Natural killer cell (primary cell): ENCODE measurements at regions not wholly inside any gene's neighbourhood (a gene's known extent, or its start where the extent isn't known, plus 50 kb on each side); places are given as distances from the start of the nearest gene placed in this dataset.

ENCODE experiments used
- ATAC-seq, 3 donors: fragments of 150-1000 bp in 2 of 3; fragments of 200-7000 bp in 1 of 3; cut with Tn5 transposase; 1 replicate in 1 of 3; 2 replicates in 2 of 3; pipeline ENCODE4 v1.10.0; 2021; ENCODE audit warnings: mild to moderate bottlenecking in 2 of 3, moderate library complexity in 2 of 3
- DNase-seq, 2 donors: peaks; one replicate each; pipeline versions ENCODE4 v3.0.0 to v3.0.0-alpha.2; 2013 to 2021; ENCODE audit warnings: mixed read lengths in 1 of 2
- H3K27ac ChIP-seq: one replicate; pipeline ENCODE4 v1.5.1; 2013; ENCODE audit warnings: mild to moderate bottlenecking, low read length
- H3K27me3 ChIP-seq: one replicate; pipeline ENCODE4 v1.6.1; 2013; ENCODE audit warnings: low read length; ENCODE audit not compliant: control insufficient read depth, insufficient read depth
- H3K36me3 ChIP-seq: one replicate; pipeline ENCODE4 v1.6.1; 2013; ENCODE audit warnings: low read length; ENCODE audit not compliant: control insufficient read depth, insufficient read depth
- H3K4me1 ChIP-seq: one replicate; pipeline ENCODE4 v1.6.1; 2013; ENCODE audit warnings: low read length; ENCODE audit not compliant: control insufficient read depth, insufficient read depth
- H3K4me3 ChIP-seq: one replicate; pipeline ENCODE4 v1.5.1; 2013; ENCODE audit warnings: low read length
- H3K9me3 ChIP-seq: one replicate; pipeline ENCODE4 v1.6.1; 2013; ENCODE audit warnings: low read length; ENCODE audit not compliant: control insufficient read depth, insufficient read depth
- H3K27ac Mint-ChIP-seq, 2 donors: one replicate each; pipeline ENCODE4 v1.8.0; 2022; ENCODE audit warnings: mild to moderate bottlenecking in 2 of 2, mixed read lengths in 2 of 2, moderate library complexity in 1 of 2
- H3K27me3 Mint-ChIP-seq, 2 donors: one replicate each; pipeline ENCODE4 v1.8.0; 2022; ENCODE audit warnings: low read depth in 2 of 2, mixed read lengths in 2 of 2
- H3K36me3 Mint-ChIP-seq: one replicate; pipeline ENCODE4 v1.8.0; 2022; ENCODE audit warnings: mixed read lengths
- H3K4me1 Mint-ChIP-seq, 2 donors: one replicate each; pipeline ENCODE4 v1.8.0; 2022; ENCODE audit warnings: mixed read lengths in 2 of 2
- H3K4me3 Mint-ChIP-seq: one replicate; pipeline ENCODE4 v1.8.0; 2022; ENCODE audit warnings: mild to moderate bottlenecking, moderate library complexity, mixed read lengths
- H3K9me3 Mint-ChIP-seq, 2 donors: one replicate each; pipeline ENCODE4 v1.8.0; 2022; ENCODE audit warnings: mixed read lengths in 2 of 2
- CTCF ChIP-seq: fragments of 200-600 bp; IDR thresholded peaks from one replicate; pipeline ENCODE4 v1.8.0; 2022; ENCODE audit warnings: antibody characterized with exemption
- WGBS: methylation state at CpG from one replicate; pipeline ENCODE4 v1.1.7; 2013; ENCODE audit warnings: missing lambda C conversion rate; ENCODE audit not compliant: insufficient coverage; 5-methylcytosine and 5-hydroxymethylcytosine counted together
- intact Hi-C: fragments of 100-400 bp; cut with micrococcal nuclease; formaldehyde crosslinking; loops from one replicate; pipeline ENCODE4 v1.14.2; 2022

- DNase-seq: no peak
- no peak overlapping the region for H3K27ac ChIP-seq
- Mint-ChIP-seq H3K4me1 (no peaks in the 10 kb centered on the region), H3K9me3 (peaks cover 11 to 13% of the 10 kb centered on the region in 2 donors), H3K36me3 (no peaks in the 10 kb centered on the region), H3K4me3 (no peak overlapping the region), H3K27ac (no peak overlapping the region), H3K27me3 (no peaks in the 10 kb centered on the region)
- H3K9me3 ChIP-seq: no peaks in the 10 kb centered on the region
- intact Hi-C loops: no loop called here
- H3K27me3 ChIP-seq: no peaks in the 10 kb centered on the region
- TF ChIP-seq CTCF: no peak
- no peaks in the 10 kb centered on the region for H3K36me3 ChIP-seq
- H3K4me1 ChIP-seq: no peaks in the 10 kb centered on the region
- H3K4me3 ChIP-seq: no peak overlapping the region
- 87% methylated on average over 1 of the region's 2 CpGs for WGBS
- ATAC-seq: no peak
Measured at GRCh38 chr4:156321203-156321602, 367.5 kb upstream of the CTSO start.

GRCh38 chr4:156313497-156313896, 359.8 kb upstream of the CTSO start:
- WGBS: no CpG with 5 or more reads among the region's 2 CpGs
- Mint-ChIP-seq H3K27me3 (no peaks in the 10 kb centered on the region), H3K4me3 (no peak overlapping the region), H3K27ac (no peak overlapping the region), H3K36me3 (no peaks in the 10 kb centered on the region), H3K9me3 (peaks cover under 1 to 15% of the 10 kb centered on the region in 2 donors), H3K4me1 (no peaks in the 10 kb centered on the region)
- Histone ChIP-seq H3K36me3 (no peaks in the 10 kb centered on the region), H3K9me3 (no peaks in the 10 kb centered on the region), H3K4me1 (no peaks in the 10 kb centered on the region), H3K4me3 (no peak overlapping the region), H3K27me3 (no peaks in the 10 kb centered on the region), H3K27ac (no peak overlapping the region)
- ATAC-seq (no peak), DNase-seq (no peak)
- intact Hi-C loops: no loop called here
- no peak for TF ChIP-seq CTCF

GRCh38 chr4:156312261-156312847, 358.7 kb upstream of the CTSO start:
- ATAC-seq (no peak), DNase-seq (no peak)
- H3K27me3 ChIP-seq: no peaks in the 10 kb centered on the region
- no peak for TF ChIP-seq CTCF
- H3K36me3 ChIP-seq: no peaks in the 10 kb centered on the region
- no peak overlapping the region for H3K27ac Mint-ChIP-seq
- 13% methylated on average over 2 of the region's 3 CpGs for WGBS
- H3K9me3 Mint-ChIP-seq: peaks cover 0 to 15% of the 10 kb centered on the region in 2 donors
- H3K4me1 ChIP-seq: no peaks in the 10 kb centered on the region
- no peak overlapping the region for H3K27ac ChIP-seq
- no peaks in the 10 kb centered on the region for H3K27me3 Mint-ChIP-seq
- no peaks in the 10 kb centered on the region for H3K36me3 Mint-ChIP-seq
- no peak overlapping the region for H3K4me3 ChIP-seq
- H3K9me3 ChIP-seq: no peaks in the 10 kb centered on the region
- intact Hi-C loops: no loop called here
- H3K4me3 Mint-ChIP-seq: no peak overlapping the region
- H3K4me1 Mint-ChIP-seq: no peaks in the 10 kb centered on the region

GRCh38 chr4:156309031-156309430, 355.4 kb upstream of the CTSO start:
- DNase-seq (no peak), ATAC-seq (no peak)
- Histone ChIP-seq H3K36me3 (no peaks in the 10 kb centered on the region), H3K9me3 (no peaks in the 10 kb centered on the region), H3K27me3 (no peaks in the 10 kb centered on the region), H3K4me1 (no peaks in the 10 kb centered on the region), H3K4me3 (no peak overlapping the region), H3K27ac (no peak overlapping the region)
- H3K27ac Mint-ChIP-seq: no peak overlapping the region
- TF ChIP-seq CTCF: no peak
- intact Hi-C loops: no loop called here
- H3K4me3 Mint-ChIP-seq: no peak overlapping the region
- H3K36me3 Mint-ChIP-seq: no peaks in the 10 kb centered on the region
- H3K27me3 Mint-ChIP-seq: no peaks in the 10 kb centered on the region
- peaks cover 5% of the 10 kb centered on the region in 2 donors for H3K9me3 Mint-ChIP-seq
- H3K4me1 Mint-ChIP-seq: no peaks in the 10 kb centered on the region
